ENCODE measurements at regions not wholly inside any gene's neighbourhood (a gene's known extent, or its start where the extent isn't known, plus 50 kb on each side); places are given as distances from the start of the nearest gene placed in this dataset.

DNA sequence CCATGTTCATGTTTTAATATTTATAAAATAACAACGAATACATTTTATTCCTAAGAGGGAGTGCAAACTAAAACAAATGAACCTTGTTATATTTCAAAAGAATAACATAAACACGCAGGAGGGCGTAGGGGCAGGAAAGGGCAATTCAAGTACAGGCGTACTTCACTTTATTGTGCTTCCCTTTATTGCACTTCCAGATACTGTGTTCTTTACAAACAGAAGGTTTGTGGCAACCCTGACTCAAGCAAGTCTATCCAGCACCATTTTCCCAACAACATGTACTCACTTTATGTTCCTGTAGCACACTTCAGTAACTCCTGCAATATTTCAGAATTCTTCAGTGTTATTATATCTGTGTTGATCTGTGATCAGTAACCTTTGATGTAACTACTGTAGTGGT lies 84.6 kb upstream of the PLEKHA5 start:
- DNase-seq (ENCODE audit: low spot score) (no peak), FAIRE-seq (no peak)

- DNase-seq (ENCODE audit: low spot score) = no peak
- no peak for FAIRE-seq
Observed at GRCh38 chr12:19045426-19045825, 84.1 kb upstream of the PLEKHA5 start.

DNA sequence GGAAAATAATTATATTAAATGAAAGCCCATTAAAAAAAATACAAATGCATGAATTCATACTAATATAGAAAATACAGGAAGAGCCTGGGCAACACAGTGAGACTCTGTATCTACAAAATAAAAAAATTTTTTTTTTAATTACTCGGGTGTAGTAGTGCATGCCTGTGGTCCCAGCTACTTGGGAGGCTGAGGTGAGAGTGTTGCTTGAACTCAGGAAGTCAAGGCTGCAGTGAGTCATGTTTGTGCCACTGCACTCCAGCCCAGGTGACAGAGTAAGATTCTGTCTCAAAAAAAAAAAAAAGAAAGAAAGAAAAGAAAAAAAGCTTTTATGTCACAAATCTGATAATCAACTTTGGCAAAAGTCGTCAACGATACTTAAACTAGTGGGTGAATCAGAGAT lies 80.6 kb upstream of the PLEKHA5 start:
- peak; percentile 53 for FAIRE-seq
- peak; percentile 45 for DNase-seq (ENCODE audit: low spot score)

DNA sequence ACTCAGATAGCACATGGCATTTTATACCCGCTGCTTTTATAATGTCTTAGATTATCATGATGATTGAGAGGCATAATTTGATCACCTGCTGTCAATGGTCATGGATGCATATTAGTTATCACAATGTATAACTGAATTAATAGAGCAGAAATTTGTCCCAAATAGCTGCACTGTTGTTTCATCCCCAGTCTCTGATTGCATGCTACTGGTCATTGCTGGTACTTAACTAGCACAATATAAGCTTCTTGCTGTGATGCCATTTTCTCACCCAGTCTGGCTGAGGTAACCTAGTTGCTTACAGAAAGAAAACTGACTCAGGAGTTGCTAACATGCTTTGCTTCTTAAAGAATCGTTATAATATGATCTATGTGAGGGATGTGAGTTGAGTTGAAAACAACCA lies 76.8 kb upstream of the PLEKHA5 start:
- DNase-seq (ENCODE audit: low spot score) (no peak), FAIRE-seq (no peak)

GRCh38 chr12:19053218-19053617 lies 76.3 kb upstream of the PLEKHA5 start:
- FAIRE-seq (no peak), DNase-seq (ENCODE audit: low spot score) (no peak)

- FAIRE-seq = no peak
Observed at GRCh38 chr12:19054035-19054434, 75.5 kb upstream of the PLEKHA5 start.

DNA sequence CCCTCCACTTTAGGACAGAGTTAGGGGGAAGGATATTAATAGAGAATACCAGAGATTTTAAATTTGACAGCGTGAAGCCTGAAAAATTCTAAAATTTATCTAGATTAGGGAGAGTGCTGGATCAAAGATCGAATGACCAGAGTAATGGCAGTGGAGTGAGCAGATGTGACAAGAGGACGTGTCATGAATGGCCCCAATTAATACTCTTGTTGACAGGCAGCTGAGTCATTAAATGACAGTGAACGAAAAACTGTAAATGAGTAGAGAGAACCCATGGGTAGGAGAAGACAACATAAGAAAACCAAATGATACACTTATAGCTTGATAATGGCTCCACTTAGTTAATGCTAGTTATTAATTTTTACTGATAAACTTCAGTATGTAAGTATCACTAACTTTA lies 73.9 kb upstream of the PLEKHA5 start:
- FAIRE-seq = no peak
- DNase-seq (ENCODE audit: low spot score) = no peak

More at GRCh38 chr12:19054035-19054434, 75.5 kb upstream of the PLEKHA5 start:
- DNase-seq (ENCODE audit: low spot score) = no peak

DNA sequence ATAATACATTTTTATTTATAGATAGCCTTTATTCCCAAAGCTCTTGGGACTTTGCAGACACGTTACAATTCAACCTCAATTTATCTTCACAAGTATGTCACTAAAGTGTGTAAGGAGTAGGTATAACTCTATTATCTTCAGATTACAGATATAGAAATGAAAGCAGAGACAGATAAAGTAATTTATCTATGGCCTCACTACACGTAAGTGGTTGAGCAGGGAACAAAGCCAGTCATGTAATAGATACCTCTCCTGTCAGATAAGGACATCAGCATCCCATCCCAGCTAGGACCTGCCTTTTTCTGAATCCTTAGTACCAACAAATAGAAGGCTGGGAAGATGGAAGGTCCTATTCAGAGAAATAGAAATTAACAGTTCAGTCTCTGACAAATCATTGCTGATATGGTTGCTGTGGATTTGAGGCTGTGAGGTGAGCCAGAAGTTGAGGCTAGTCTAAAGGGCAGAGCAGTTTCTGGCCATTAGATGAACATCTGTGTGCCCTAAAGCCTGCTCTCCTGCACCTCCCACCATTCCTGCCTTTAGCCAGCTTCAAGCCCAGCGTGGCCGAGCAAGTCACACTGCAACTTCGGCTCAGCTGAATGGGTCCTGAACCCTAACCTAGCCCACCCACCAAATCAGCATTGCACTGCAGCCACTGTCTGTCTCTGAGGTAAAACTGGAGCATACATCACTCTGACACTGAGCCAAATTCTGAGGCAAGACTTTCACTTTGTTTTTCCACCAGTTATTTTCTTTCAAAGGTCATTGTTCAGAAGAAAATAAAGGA lies 71.1 kb upstream of the PLEKHA5 start:
- no peak for DNase-seq (ENCODE audit: low spot score)
- no peak for FAIRE-seq

GRCh38 chr12:19064713-19065112 lies 64.8 kb upstream of the PLEKHA5 start:
- FAIRE-seq = no peak
- no peak for DNase-seq (ENCODE audit: low spot score)

DNA sequence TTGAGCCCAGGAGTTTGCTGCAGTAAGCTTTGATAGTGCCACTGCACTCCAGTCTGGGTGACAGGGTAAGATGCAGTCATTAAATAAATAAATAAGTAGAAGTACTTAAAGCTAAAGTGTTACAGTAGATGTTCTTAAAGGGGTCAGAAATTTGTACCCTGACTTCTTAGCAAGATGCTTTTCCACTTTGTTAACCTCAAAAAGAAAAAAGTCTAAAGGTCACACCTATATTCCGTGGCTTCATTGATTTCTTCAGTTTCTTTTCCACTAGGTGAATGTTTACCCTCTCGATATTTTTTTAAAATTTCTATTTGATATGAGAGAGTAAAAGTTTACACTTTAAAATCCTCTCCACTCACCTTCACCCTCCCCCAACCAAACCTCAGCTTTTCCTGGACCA lies 64.3 kb upstream of the PLEKHA5 start:
- no peak for DNase-seq (ENCODE audit: low spot score)
- FAIRE-seq = no peak

GRCh38 chr12:19065871-19066270 lies 63.7 kb upstream of the PLEKHA5 start:
- no peak for DNase-seq (ENCODE audit: low spot score)

GRCh38 chr12:19066475-19067001 lies 63.0 kb upstream of the PLEKHA5 start:
- no peak for FAIRE-seq
- no peak for DNase-seq (ENCODE audit: low spot score)

More at GRCh38 chr12:19065871-19066270, 63.7 kb upstream of the PLEKHA5 start:
- FAIRE-seq = no peak

DNA sequence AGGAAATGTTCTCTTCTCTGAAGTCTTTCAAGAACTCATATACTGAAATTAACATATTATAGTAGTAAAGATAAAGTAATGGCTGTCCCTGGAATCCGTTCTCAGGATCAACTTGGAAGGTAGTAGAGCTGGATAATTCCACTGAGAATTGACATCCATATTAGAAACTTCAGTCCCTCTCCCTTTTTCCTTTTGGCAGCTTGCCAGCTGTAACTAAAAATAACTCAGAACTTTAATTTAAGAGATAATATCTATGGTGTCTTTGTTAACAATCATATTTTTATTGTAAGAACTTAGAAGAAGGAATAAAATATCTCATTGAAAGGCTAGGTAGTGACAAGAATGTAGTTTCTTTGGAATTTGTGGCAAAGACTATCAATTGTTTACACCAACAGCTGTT lies 61.4 kb upstream of the PLEKHA5 start:
- FAIRE-seq (no peak), DNase-seq (ENCODE audit: low spot score) (no peak)

DNA sequence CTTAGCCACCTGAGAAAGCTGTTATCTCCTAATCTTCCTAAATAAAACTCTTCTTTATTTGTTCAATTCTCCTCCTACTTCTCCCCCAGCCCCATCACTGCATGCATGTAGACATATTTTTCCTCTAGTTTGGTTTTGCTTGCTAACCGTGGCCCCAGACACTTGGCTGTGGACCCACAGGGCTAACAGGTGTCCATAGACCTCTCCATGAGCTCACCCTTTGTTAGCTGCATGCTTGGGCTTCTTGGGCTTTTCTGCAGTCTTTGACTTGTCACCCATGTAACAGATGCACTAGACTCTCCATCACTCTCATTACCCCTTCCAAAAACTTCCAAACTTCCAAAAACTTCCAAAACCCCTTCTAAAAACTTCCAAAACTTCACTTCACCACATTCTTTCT lies 59.2 kb upstream of the PLEKHA5 start:
- no peak for FAIRE-seq

GRCh38 chr12:19074700-19075099 lies 54.8 kb upstream of the PLEKHA5 start:
- no peak for DNase-seq (ENCODE audit: low spot score)
- FAIRE-seq = no peak

More for the DNA sequence above, 59.2 kb upstream of the PLEKHA5 start:
- DNase-seq (ENCODE audit: low spot score) = no peak

- DNase-seq (ENCODE audit: low spot score) = no peak
- FAIRE-seq = no peak
Observed at GRCh38 chr12:19075711-19076340, 53.7 kb upstream of the PLEKHA5 start.

All from RCC 7860 (cell line).